SU-DHL-6 (cell line): ENCODE measurements at regions not wholly inside any gene's neighbourhood (a gene's known extent, or its start where the extent isn't known, plus 50 kb on each side); places are given as distances from the start of the nearest gene placed in this dataset.

Experiments
- H2AFZ ChIP-seq: fragments of 200-600 bp; sonication (generic); 2 replicates; pipeline ENCODE4 v1.6.1; 2014; ENCODE audit warnings: low read depth, mild to moderate bottlenecking, moderate library complexity, mixed read lengths, antibody characterized with exemption, low read length; ENCODE audit not compliant: severe bottlenecking
- H3F3A ChIP-seq: fragments of 200-600 bp; shearing (Covaris generic); 2 replicates; pipeline ENCODE4 v1.6.0; 2016; ENCODE audit warnings: antibody characterized with exemption, mild to moderate bottlenecking; ENCODE audit not compliant: insufficient read depth
- H3K27ac ChIP-seq: fragments of 200-600 bp; sonication (generic); 2 replicates; pipeline ENCODE4 v1.5.1; 2016; ENCODE audit warnings: low read depth, mild to moderate bottlenecking, low read length, moderate library complexity, mixed read lengths
- H3K27me3 ChIP-seq: fragments of 200-600 bp; sonication (generic), shearing (Covaris generic); 2 replicates; pipeline ENCODE4 v1.6.0; 2014; ENCODE audit warnings: mild to moderate bottlenecking, low read length
- H3K36me3 ChIP-seq: fragments of 200-600 bp; sonication (generic); 2 replicates; pipeline ENCODE4 v1.6.1; 2014; ENCODE audit warnings: mild to moderate bottlenecking, low read length, mixed read lengths
- H3K4me2 ChIP-seq: fragments of 300-600, 200-600 bp; shearing (Covaris generic), sonication (generic); 2 replicates; pipeline ENCODE4 v1.6.0; 2014; ENCODE audit warnings: low read length, low read depth, mild to moderate bottlenecking; ENCODE audit not compliant: poor library complexity, severe bottlenecking
- H3K4me3 ChIP-seq: fragments of 200-600 bp; sonication (generic); 2 replicates; pipeline ENCODE4 v1.5.1; 2014; ENCODE audit warnings: antibody characterized with exemption, low read length, mild to moderate bottlenecking, mixed read lengths; ENCODE audit not compliant: insufficient read depth, poor library complexity, severe bottlenecking
- H3K79me2 ChIP-seq: fragments of 200-600 bp; sonication (generic); 2 replicates; pipeline ENCODE4 v1.6.1; 2014; ENCODE audit warnings: mild to moderate bottlenecking, low read length, moderate library complexity; ENCODE audit not compliant: insufficient read depth
- H3K9ac ChIP-seq: fragments of 200-600 bp; sonication (generic); 2 replicates; pipeline ENCODE4 v1.7.0; 2014; ENCODE audit warnings: mild to moderate bottlenecking, low read length
- H3K9me2 ChIP-seq: fragments of 200-600 bp; sonication (generic); replicated peaks from 2 replicates; pipeline ENCODE4 v1.6.1; 2014; ENCODE audit warnings: low read length; ENCODE audit not compliant: insufficient read depth
- H3K9me3 ChIP-seq: fragments of 200-600 bp; sonication (generic); 2 replicates; pipeline ENCODE4 v1.6.1; 2014; ENCODE audit warnings: low read length, mixed read lengths; ENCODE audit not compliant: insufficient read depth
- H4K20me1 ChIP-seq: fragments of 200-600 bp; sonication (generic); 2 replicates; pipeline ENCODE4 v1.6.1; 2014; ENCODE audit warnings: low read depth, mild to moderate bottlenecking, antibody characterized with exemption, low read length, moderate library complexity, mixed read lengths
- EZH2phosphoT487 ChIP-seq: fragments of 200-600 bp; sonication (generic), shearing (Covaris generic); conservative IDR thresholded peaks from 2 replicates; pipeline ENCODE4 v1.6.1; 2018; ENCODE audit warnings: mild to moderate bottlenecking, antibody characterized with exemption, low read length, moderate library complexity, mixed read lengths
- TF ChIP-seq, protein P1 (sequence below): fragments of 200-600 bp; sonication (generic); IDR thresholded peaks from one replicate; pipeline ENCODE4 v1.5.1; 2017; ENCODE audit warnings: antibody characterized with exemption, mild to moderate bottlenecking, low read length, moderate library complexity; ENCODE audit not compliant: insufficient read depth, poor library complexity, severe bottlenecking

DNA sequence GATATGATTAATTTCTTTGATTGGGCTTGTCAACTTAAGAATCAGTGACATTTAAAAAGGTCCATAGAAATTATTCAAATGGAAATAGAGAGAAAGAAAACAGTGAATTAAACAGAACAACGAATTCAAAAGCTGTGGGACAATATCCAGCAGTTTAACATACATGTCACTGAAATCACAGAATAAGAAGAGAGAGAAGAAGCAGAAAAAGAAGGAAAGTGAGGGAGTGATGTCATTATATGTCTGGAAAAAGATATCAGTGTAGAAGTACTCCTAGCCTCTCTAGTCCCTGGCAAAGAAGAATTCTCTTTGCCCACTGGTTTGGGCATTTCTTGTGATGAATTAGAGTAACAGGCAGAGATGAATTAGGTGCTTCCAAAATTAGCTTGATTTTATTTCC is 109.2 kb upstream of the ABCA1 start:
- Histone ChIP-seq H3K9me3 (0 out of 2 replicates have a peak, but pooled peaks cover 6% of the 10 kb centered on the region), H3K27me3 (no peaks in the 10 kb centered on the region), H2AFZ (no peak overlapping the region), H3K36me3 (no peaks in the 10 kb centered on the region), H3K79me2 (no peaks in the 10 kb centered on the region), H3K4me2 (no peak overlapping the region), H3F3A (no peaks in the 10 kb centered on the region), H3K27ac (no peak overlapping the region), H3K9me2 (no peaks in the 10 kb centered on the region), H4K20me1 (no peaks in the 10 kb centered on the region), H3K4me3 (no peak overlapping the region), H3K9ac (no peak overlapping the region)
- TF ChIP-seq, protein P1, sequence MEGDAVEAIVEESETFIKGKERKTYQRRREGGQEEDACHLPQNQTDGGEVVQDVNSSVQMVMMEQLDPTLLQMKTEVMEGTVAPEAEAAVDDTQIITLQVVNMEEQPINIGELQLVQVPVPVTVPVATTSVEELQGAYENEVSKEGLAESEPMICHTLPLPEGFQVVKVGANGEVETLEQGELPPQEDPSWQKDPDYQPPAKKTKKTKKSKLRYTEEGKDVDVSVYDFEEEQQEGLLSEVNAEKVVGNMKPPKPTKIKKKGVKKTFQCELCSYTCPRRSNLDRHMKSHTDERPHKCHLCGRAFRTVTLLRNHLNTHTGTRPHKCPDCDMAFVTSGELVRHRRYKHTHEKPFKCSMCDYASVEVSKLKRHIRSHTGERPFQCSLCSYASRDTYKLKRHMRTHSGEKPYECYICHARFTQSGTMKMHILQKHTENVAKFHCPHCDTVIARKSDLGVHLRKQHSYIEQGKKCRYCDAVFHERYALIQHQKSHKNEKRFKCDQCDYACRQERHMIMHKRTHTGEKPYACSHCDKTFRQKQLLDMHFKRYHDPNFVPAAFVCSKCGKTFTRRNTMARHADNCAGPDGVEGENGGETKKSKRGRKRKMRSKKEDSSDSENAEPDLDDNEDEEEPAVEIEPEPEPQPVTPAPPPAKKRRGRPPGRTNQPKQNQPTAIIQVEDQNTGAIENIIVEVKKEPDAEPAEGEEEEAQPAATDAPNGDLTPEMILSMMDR, result no peak
- no peak for TF ChIP-seq EZH2phosphoT487

DNA sequence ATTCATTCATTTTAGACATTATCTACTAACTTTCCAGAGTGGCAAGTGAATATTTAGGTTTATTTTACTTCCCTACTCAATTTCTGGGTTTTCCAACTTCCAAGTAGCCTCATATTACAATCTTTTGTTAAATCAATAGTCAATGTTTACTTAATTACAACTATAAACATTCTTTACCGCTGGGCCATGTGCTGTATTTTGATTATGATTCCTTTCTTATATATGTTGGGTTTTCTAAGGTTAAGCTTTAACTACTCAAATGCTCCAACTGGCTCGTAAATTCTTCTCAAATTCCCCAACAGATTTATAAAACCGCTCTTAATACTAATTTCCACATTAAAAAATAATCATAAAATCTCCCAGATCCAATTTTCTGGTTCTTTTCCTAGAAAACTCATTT is 110.1 kb upstream of the ABCA1 start:
- Histone ChIP-seq H4K20me1 (no peaks in the 10 kb centered on the region), H3K27me3 (no peaks in the 10 kb centered on the region), H3K4me2 (no peak overlapping the region), H3K9me2 (no peaks in the 10 kb centered on the region), H3K27ac (no peak overlapping the region), H3K4me3 (no peak overlapping the region), H3K36me3 (no peaks in the 10 kb centered on the region), H3K9me3 (0 out of 2 replicates have a peak, but pooled peaks cover 6% of the 10 kb centered on the region), H3K9ac (no peak overlapping the region), H3K79me2 (no peaks in the 10 kb centered on the region), H3F3A (no peaks in the 10 kb centered on the region), H2AFZ (no peak overlapping the region)
- TF ChIP-seq, protein P1, result no peak
- no peak for TF ChIP-seq EZH2phosphoT487

DNA sequence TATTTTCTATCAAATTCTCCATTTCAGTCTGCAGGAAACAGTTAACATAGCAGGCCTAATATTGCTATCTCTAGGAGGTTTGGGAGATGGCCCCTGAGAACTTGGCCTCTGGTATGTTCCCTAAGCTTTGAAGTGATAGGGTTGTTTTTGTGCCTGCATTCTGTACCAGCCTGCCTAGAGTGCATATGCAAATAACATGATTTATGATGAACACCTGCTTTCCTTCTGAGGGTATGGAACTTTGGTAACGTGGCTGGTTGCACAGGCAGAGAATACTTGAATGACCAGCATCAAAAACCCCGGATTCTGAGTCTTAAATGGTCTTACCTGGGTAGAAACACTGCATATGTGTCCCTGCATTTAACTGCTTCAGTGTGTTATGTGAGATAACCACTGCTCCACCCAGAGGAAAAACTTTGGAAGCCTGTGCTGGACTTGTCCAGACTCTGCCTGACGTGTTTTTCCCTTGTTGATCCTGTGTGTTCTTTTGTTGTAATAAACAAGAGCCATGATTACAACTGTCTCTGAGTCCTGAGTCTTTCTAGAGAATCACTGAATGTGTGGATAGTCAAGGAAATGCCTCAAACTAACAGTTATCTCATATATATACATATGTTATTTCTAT is 111.3 kb upstream of the ABCA1 start:
- H3K36me3 ChIP-seq, result no peaks in the 10 kb centered on the region
- H4K20me1 ChIP-seq, result no peaks in the 10 kb centered on the region
- TF ChIP-seq, protein P1, result no peak
- TF ChIP-seq EZH2phosphoT487, result no peak
- no peaks in the 10 kb centered on the region for H3K27me3 ChIP-seq
- no peaks in the 10 kb centered on the region for H3K9me2 ChIP-seq
- H3K9ac ChIP-seq, result no peak overlapping the region
- no peaks in the 10 kb centered on the region for H3F3A ChIP-seq
- H3K9me3 ChIP-seq, result no peaks in the 10 kb centered on the region
- H3K4me2 ChIP-seq, result no peak overlapping the region
- H3K4me3 ChIP-seq, result no peak overlapping the region
- H3K27ac ChIP-seq, result no peak overlapping the region
- H3K79me2 ChIP-seq, result no peaks in the 10 kb centered on the region
- no peak overlapping the region for H2AFZ ChIP-seq
